ENCODE measurements at regions not wholly inside any gene's neighbourhood (a gene's known extent, or its start where the extent isn't known, plus 50 kb on each side); places are given as distances from the start of the nearest gene placed in this dataset.
A peak's percentile ranks its signal among the peaks of the same experiment; 100 is the strongest.

- no peaks in the 10 kb centered on the region for H3K36me3 ChIP-seq
- DNase-seq, result no peak
- no peaks in the 10 kb centered on the region for H3K27me3 ChIP-seq
- 43 to 55% methylated on average over 4 of the region's 4 CpGs for WGBS, 2 donors
- ATAC-seq, result peak in 2 of 4 donors; percentile 74 to 76
- H3K27ac ChIP-seq, result peak overlapping the region in 2 of 4 donors; percentile 40 to 55
- peaks cover 0 to 6% (median 0%) of the 10 kb centered on the region in 3 donors for H3K4me1 ChIP-seq
- no peak for TF ChIP-seq CTCF (IDR thresholded peaks at IDR 0.05)
- no peak for FAIRE-seq
- no peaks in the 10 kb centered on the region for H3K9me3 ChIP-seq
- intact Hi-C loops (cut with DNase I), result no loop called here
- no peak overlapping the region for H3K4me3 ChIP-seq
These were observed 119.5 kb upstream of the SGK1 start for GRCh38 chr6:134437376-134437775.

- Histone ChIP-seq H3K9me3 (no peaks in the 10 kb centered on the region), H3K36me3 (no peaks in the 10 kb centered on the region), H3K27ac (peak overlapping the region in 2 of 4 donors; percentile 40 to 55), H3K4me1 (peaks cover 0 to 6% (median 0%) of the 10 kb centered on the region in 3 donors), H3K4me3 (no peak overlapping the region), H3K27me3 (no peaks in the 10 kb centered on the region)
- intact Hi-C loops (cut with DNase I), result no loop called here
- ATAC-seq, result peak in 2 of 4 donors; percentile 77 to 81
- no peak for FAIRE-seq
- no peak for DNase-seq
- TF ChIP-seq CTCF (IDR thresholded peaks at IDR 0.05), result no peak
- 27 to 42% methylated on average over 1 of the region's 1 CpG for WGBS, 2 donors
These were observed 119.0 kb upstream of the SGK1 start for GRCh38 chr6:134436950-134437349.

- no peak for TF ChIP-seq CTCF (IDR thresholded peaks at IDR 0.05)
These were observed 118.4 kb upstream of the SGK1 start for GRCh38 chr6:134436281-134436815.

GRCh38 chr6:134435814-134436280 is 117.9 kb upstream of the SGK1 start:
- Histone ChIP-seq H3K27me3 (no peaks in the 10 kb centered on the region), H3K4me1 (peaks cover 0 to 6% (median 0%) of the 10 kb centered on the region in 3 donors), H3K27ac (peak overlapping the region in 2 of 4 donors; percentile 17 to 40), H3K9me3 (no peaks in the 10 kb centered on the region), H3K36me3 (no peaks in the 10 kb centered on the region), H3K4me3 (no peak overlapping the region)
- 66 to 84% methylated on average over 3 of the region's 3 CpGs for WGBS, 2 donors
- intact Hi-C loops (cut with DNase I), result no loop called here
- ATAC-seq (no peak), FAIRE-seq (no peak), DNase-seq (no peak)
- no peak for TF ChIP-seq CTCF (IDR thresholded peaks at IDR 0.05)

More at GRCh38 chr6:134436281-134436815, 118.4 kb upstream of the SGK1 start:
- no peaks in the 10 kb centered on the region for H3K27me3 ChIP-seq
- no peak overlapping the region for H3K4me3 ChIP-seq
- H3K27ac ChIP-seq, result peak overlapping the region in 2 of 4 donors; percentile 40 to 55
- FAIRE-seq, result no peak
- no peak for DNase-seq
- peaks cover 0 to 6% (median 0%) of the 10 kb centered on the region in 3 donors for H3K4me1 ChIP-seq
- no peaks in the 10 kb centered on the region for H3K36me3 ChIP-seq
- 80 to 88% methylated on average over 9 of the region's 9 CpGs for WGBS, 2 donors
- no peaks in the 10 kb centered on the region for H3K9me3 ChIP-seq
- intact Hi-C loops (cut with DNase I), result no loop called here
- peak in 2 of 4 donors; percentile 82 to 90 for ATAC-seq
